Trophoblast cell (in vitro differentiated cells and primary cell): ENCODE measurements at regions not wholly inside any gene's neighbourhood (a gene's known extent, or its start where the extent isn't known, plus 50 kb on each side); places are given as distances from the start of the nearest gene placed in this dataset.

Experiments used
- DNase-seq, 2 donors: peaks; one replicate each; pipeline ENCODE4 v3.0.0-alpha.2; 2016
- H2AFZ ChIP-seq: 2 replicates; pipeline ENCODE4 v1.6.1; 2013; ENCODE audit warnings: low read length, moderate library complexity, mild to moderate bottlenecking; ENCODE audit not compliant: insufficient read depth, poor library complexity
- H2AK5ac ChIP-seq: 2 replicates; pipeline ENCODE4 v1.6.1; 2013; ENCODE audit warnings: mild to moderate bottlenecking, low read length
- H2BK120ac ChIP-seq: 2 replicates; pipeline ENCODE4 v1.6.1; 2013; ENCODE audit warnings: low read length, mild to moderate bottlenecking, moderate library complexity; ENCODE audit not compliant: insufficient read depth, poor library complexity
- H2BK12ac ChIP-seq: 2 replicates; pipeline ENCODE4 v1.6.1; 2013; ENCODE audit warnings: mild to moderate bottlenecking, low read length, moderate library complexity
- H2BK5ac ChIP-seq: 2 replicates; pipeline ENCODE4 v1.6.1; 2013; ENCODE audit warnings: low read length, low read depth, moderate library complexity, mild to moderate bottlenecking; ENCODE audit not compliant: poor library complexity
- H3K14ac ChIP-seq: 2 replicates; pipeline ENCODE4 v1.6.1; 2013; ENCODE audit warnings: mild to moderate bottlenecking, low read length
- H3K18ac ChIP-seq: 2 replicates; pipeline ENCODE4 v1.6.1; 2013; ENCODE audit warnings: mild to moderate bottlenecking, low read length
- H3K23ac ChIP-seq: 2 replicates; pipeline ENCODE4 v1.6.1; 2013; ENCODE audit warnings: low read length
- H3K27ac ChIP-seq: 2 replicates; pipeline ENCODE4 v1.5.1; 2013; ENCODE audit warnings: low read depth, mild to moderate bottlenecking, inconsistent platforms, low read length, moderate library complexity
- H3K27me3 ChIP-seq: 2 replicates; pipeline ENCODE4 v1.6.1; 2013; ENCODE audit warnings: inconsistent platforms, mild to moderate bottlenecking, low read length, moderate library complexity; ENCODE audit not compliant: insufficient read depth
- H3K36me3 ChIP-seq, 2 experiments: 1 replicate in 1 of 2; 2 replicates in 1 of 2; pipeline ENCODE4 v1.6.1; 2013; ENCODE audit warnings: low read length in 2 of 2, mild to moderate bottlenecking in 2 of 2, moderate library complexity in 1 of 2; ENCODE audit not compliant: insufficient read depth in 2 of 2, control insufficient read depth in 1 of 2
- H3K4ac ChIP-seq: 2 replicates; pipeline ENCODE4 v1.6.1; 2013; ENCODE audit warnings: low read depth, mild to moderate bottlenecking, low read length, moderate library complexity
- H3K4me1 ChIP-seq, 2 experiments: 1 replicate in 1 of 2; 2 replicates in 1 of 2; pipeline ENCODE4 v1.6.1; 2013; ENCODE audit warnings: low read length in 2 of 2, mild to moderate bottlenecking in 2 of 2, moderate library complexity in 1 of 2; ENCODE audit not compliant: insufficient read depth in 2 of 2, control insufficient read depth in 1 of 2
- H3K4me2 ChIP-seq: 2 replicates; pipeline ENCODE4 v1.6.1; 2013; ENCODE audit warnings: inconsistent platforms, mild to moderate bottlenecking, low read length, moderate library complexity
- H3K4me3 ChIP-seq: 2 replicates; pipeline ENCODE4 v1.5.1; 2013; ENCODE audit warnings: mild to moderate bottlenecking, low read depth, low read length, inconsistent platforms
- H3K79me1 ChIP-seq: one replicate; pipeline ENCODE4 v1.6.1; 2013; ENCODE audit warnings: low read length
- H3K79me2 ChIP-seq: 2 replicates; pipeline ENCODE4 v1.6.1; 2013; ENCODE audit warnings: low read length, mild to moderate bottlenecking; ENCODE audit not compliant: control insufficient read depth, insufficient read depth, poor library complexity
- H3K9ac ChIP-seq: 2 replicates; pipeline ENCODE4 v1.6.1; 2013; ENCODE audit warnings: mild to moderate bottlenecking, low read length
- H3K9me3 ChIP-seq: 2 replicates; pipeline ENCODE4 v1.6.1; 2013; ENCODE audit warnings: low read depth, mild to moderate bottlenecking, control low read depth, inconsistent platforms, low read length; ENCODE audit not compliant: insufficient read depth
- H4K12ac ChIP-seq: 2 replicates; pipeline ENCODE4 v1.6.1; 2013; ENCODE audit warnings: low read depth, mild to moderate bottlenecking, low read length, moderate library complexity
- H4K8ac ChIP-seq: 2 replicates; pipeline ENCODE4 v1.6.1; 2013; ENCODE audit warnings: low read depth, mild to moderate bottlenecking, low read length, moderate library complexity
- H4K91ac ChIP-seq: one replicate; pipeline ENCODE4 v1.6.1; 2013; ENCODE audit warnings: low read depth, mild to moderate bottlenecking, low read length, moderate library complexity
- WGBS: extraction: QIAGEN DNeasy Blood & Tissue Kit; methylation state at CpG from one replicate; pipeline ENCODE4 v1.1.7; 2013; ENCODE audit warnings: missing lambda C conversion rate; ENCODE audit not compliant: insufficient read length, insufficient coverage; ENCODE audit errors: extremely low coverage; 5-methylcytosine and 5-hydroxymethylcytosine counted together

- H2BK5ac ChIP-seq = no peak overlapping the region
- no peak overlapping the region for H2BK120ac ChIP-seq
- WGBS = no CpG with 5 or more reads among the region's 9 CpGs
- no peak overlapping the region for H4K8ac ChIP-seq
- no peaks in the 10 kb centered on the region for H3K36me3 ChIP-seq
- no peaks in the 10 kb centered on the region for H3K79me2 ChIP-seq
- no peak for DNase-seq
- H3K9ac ChIP-seq = no peak overlapping the region
- H2AK5ac ChIP-seq = no peak overlapping the region
- no peak overlapping the region for H4K12ac ChIP-seq
- no peak overlapping the region for H3K4me2 ChIP-seq
- H3K23ac ChIP-seq = no peak overlapping the region
- H3K4me1 ChIP-seq = no peaks in the 10 kb centered on the region
- no peak overlapping the region for H3K27ac ChIP-seq
- H3K4me3 ChIP-seq = no peak overlapping the region
- no peak overlapping the region for H3K18ac ChIP-seq
- no peak overlapping the region for H3K14ac ChIP-seq
- H2BK12ac ChIP-seq = no peak overlapping the region
- peaks cover 2% of the 10 kb centered on the region for H3K9me3 ChIP-seq
- H3K27me3 ChIP-seq = no peaks in the 10 kb centered on the region
- H3K79me1 ChIP-seq = no peaks in the 10 kb centered on the region
- no peak overlapping the region for H4K91ac ChIP-seq
- no peak overlapping the region for H3K4ac ChIP-seq
- H2AFZ ChIP-seq = no peak overlapping the region
These were observed 85.7 kb upstream of the PRR20G start for GRCh38 chr3:127373441-127374085.

- peaks cover 2% of the 10 kb centered on the region for H3K9me3 ChIP-seq
- no peak overlapping the region for H2AFZ ChIP-seq
- H3K23ac ChIP-seq = no peak overlapping the region
- no peak overlapping the region for H4K8ac ChIP-seq
- H2BK5ac ChIP-seq = no peak overlapping the region
- no peak overlapping the region for H3K4me3 ChIP-seq
- H3K18ac ChIP-seq = no peak overlapping the region
- H2AK5ac ChIP-seq = no peak overlapping the region
- H3K79me2 ChIP-seq = no peaks in the 10 kb centered on the region
- H3K27ac ChIP-seq = no peak overlapping the region
- no peaks in the 10 kb centered on the region for H3K79me1 ChIP-seq
- H2BK12ac ChIP-seq = no peak overlapping the region
- no peak for DNase-seq
- H3K4me2 ChIP-seq = no peak overlapping the region
- H4K12ac ChIP-seq = no peak overlapping the region
- no peak overlapping the region for H3K14ac ChIP-seq
- no CpG with 5 or more reads among the region's 6 CpGs for WGBS
- peaks cover 2% of the 10 kb centered on the region for H3K27me3 ChIP-seq
- H3K4ac ChIP-seq = no peak overlapping the region
- H2BK120ac ChIP-seq = no peak overlapping the region
- H4K91ac ChIP-seq = no peak overlapping the region
- no peak overlapping the region for H3K9ac ChIP-seq
- H3K4me1 ChIP-seq = no peaks in the 10 kb centered on the region
- no peaks in the 10 kb centered on the region for H3K36me3 ChIP-seq
These were observed 84.0 kb upstream of the PRR20G start for GRCh38 chr3:127371846-127372245.

GRCh38 chr3:127371334-127371733, 83.5 kb upstream of the PRR20G start:
- Histone ChIP-seq H2AK5ac (no peak overlapping the region), H3K4me2 (no peak overlapping the region), H3K4me1 (no peaks in the 10 kb centered on the region), H3K14ac (no peak overlapping the region), H4K12ac (no peak overlapping the region), H3K79me2 (no peaks in the 10 kb centered on the region), H3K18ac (no peak overlapping the region), H3K9me3 (no peaks in the 10 kb centered on the region), H3K79me1 (no peaks in the 10 kb centered on the region), H3K27ac (no peak overlapping the region), H3K4me3 (no peak overlapping the region), H2BK5ac (no peak overlapping the region), H3K9ac (no peak overlapping the region), H2BK12ac (no peak overlapping the region), H3K23ac (no peak overlapping the region), H3K36me3 (no peaks in the 10 kb centered on the region), H4K8ac (no peak overlapping the region), H2AFZ (no peak overlapping the region), H4K91ac (no peak overlapping the region), H3K27me3 (peaks cover 2% of the 10 kb centered on the region), H3K4ac (no peak overlapping the region), H2BK120ac (no peak overlapping the region)
- DNase-seq = no peak
- WGBS = no CpG with 5 or more reads among the region's 10 CpGs

- no peak overlapping the region for H2BK12ac ChIP-seq
- H3K4ac ChIP-seq = no peak overlapping the region
- H3K79me2 ChIP-seq = no peaks in the 10 kb centered on the region
- H4K91ac ChIP-seq = no peak overlapping the region
- peaks cover 2% of the 10 kb centered on the region for H3K27me3 ChIP-seq
- H3K79me1 ChIP-seq = no peaks in the 10 kb centered on the region
- no peak overlapping the region for H4K12ac ChIP-seq
- H3K18ac ChIP-seq = no peak overlapping the region
- no peaks in the 10 kb centered on the region for H3K9me3 ChIP-seq
- H2BK5ac ChIP-seq = no peak overlapping the region
- H3K27ac ChIP-seq = no peak overlapping the region
- no peak overlapping the region for H3K9ac ChIP-seq
- no peak overlapping the region for H4K8ac ChIP-seq
- H2BK120ac ChIP-seq = no peak overlapping the region
- H3K14ac ChIP-seq = no peak overlapping the region
- H2AFZ ChIP-seq = no peak overlapping the region
- H2AK5ac ChIP-seq = no peak overlapping the region
- H3K4me2 ChIP-seq = no peak overlapping the region
- no peaks in the 10 kb centered on the region for H3K4me1 ChIP-seq
- no peak overlapping the region for H3K4me3 ChIP-seq
- no peak for DNase-seq
- H3K36me3 ChIP-seq = no peaks in the 10 kb centered on the region
- no CpG with 5 or more reads among the region's 9 CpGs for WGBS
- no peak overlapping the region for H3K23ac ChIP-seq
These were observed 83.1 kb upstream of the PRR20G start for GRCh38 chr3:127370906-127371305.
